K562 (cell line): ENCODE measurements at regions not wholly inside any gene's neighbourhood (a gene's known extent, or its start where the extent isn't known, plus 50 kb on each side); places are given as distances from the start of the nearest gene placed in this dataset.

Experiments used
- ATAC-seq: fragments of 200-7000 bp; cut with Tn5 transposase; 3 replicates; pipeline ENCODE4 v1.9.1; 2020; ENCODE audit warnings: moderate library complexity
- BruUV-seq: library from RNA; stranded (reverse); fragments of 400-500 nt; replicated peaks from 2 replicates; lab custom pipeline; 2021; lab: Mats Ljungman, UMichigan
- CTCF ChIA-PET: fragments of 300-600 bp; formaldehyde crosslinking; extraction: SDS; loops from one replicate; lab custom pipeline; 2021; ENCODE audit warnings: low intra/inter-chr PET ratio; lab: Yijun Ruan, JAX
- POLR2A ChIA-PET: fragments of 300-600, 350-650 bp; sonication (Branson Sonifier 250); formaldehyde crosslinking; extraction: SDS; loops from one replicate; lab custom pipeline; 2021; ENCODE audit warnings: antibody characterized with exemption, inconsistent platforms; lab: Yijun Ruan, JAX
- DNase-seq, 4 experiments: peaks; one replicate each; pipeline versions ENCODE4 v3.0.0 to v3.0.0-alpha.2; 2011 to 2018; ENCODE audit warnings: low spot score in 3 of 4, mixed read lengths in 3 of 4; ENCODE audit errors: extremely low read depth in 1 of 4
- FAIRE-seq: peaks from 2 replicates; lab custom pipeline; 2011; peaks lifted over from hg19 to GRCh38; lab: Jason Lieb, UNC
- H2AFZ ChIP-seq: 2 replicates; pipeline ENCODE4 v1.6.0; 2011; ENCODE audit warnings: low read depth, low read length, control low read depth, inconsistent platforms
- H3K27ac ChIP-seq: fragments of 200-600 bp; 3 replicates; pipeline ENCODE4 v1.8.0; 2011; ENCODE audit warnings: low read depth, mild to moderate bottlenecking, control low read depth, inconsistent platforms, low read length, moderate library complexity, mixed read lengths; ENCODE audit errors: extremely low read depth
- H3K27me3 ChIP-seq, 2 experiments: fragments of 300-600 bp in 1 of 2; 2 replicates in 1 of 2; 3 replicates in 1 of 2; pipeline versions ENCODE4 v1.6.0 to v1.8.0; 2011; ENCODE audit warnings: inconsistent platforms in 2 of 2, low read length in 2 of 2, mild to moderate bottlenecking in 1 of 2, mixed read lengths in 1 of 2, moderate library complexity in 1 of 2; ENCODE audit not compliant: control insufficient read depth in 2 of 2, insufficient read depth in 2 of 2
- H3K36me3 ChIP-seq: fragments of 300-600 bp; 3 replicates; pipeline ENCODE4 v1.8.0; 2011; ENCODE audit warnings: mild to moderate bottlenecking, low read length, inconsistent platforms; ENCODE audit not compliant: control insufficient read depth, insufficient read depth
- H3K4me1 ChIP-seq, 2 experiments: fragments of 200-600 bp in 1 of 2; replicated peaks in 1 of 2; 2 replicates in 1 of 2; 3 replicates in 1 of 2; pipeline versions ENCODE4 v1.5.1 to v1.8.0; 2011; ENCODE audit warnings: inconsistent platforms in 2 of 2, low read length in 2 of 2, mild to moderate bottlenecking in 1 of 2, mixed read lengths in 1 of 2, moderate library complexity in 1 of 2; ENCODE audit not compliant: control insufficient read depth in 2 of 2, insufficient read depth in 2 of 2
- H3K4me2 ChIP-seq: 2 replicates; pipeline ENCODE4 v1.6.1; 2011; ENCODE audit warnings: low read length, control low read depth, inconsistent platforms, mixed read lengths; ENCODE audit not compliant: insufficient read depth
- H3K4me3 ChIP-seq: fragments of 200-600 bp; sonication (generic), shearing (Covaris generic); 2 replicates; pipeline ENCODE4 v1.5.1; 2016; ENCODE audit warnings: control low read depth, inconsistent platforms
- H3K79me2 ChIP-seq: fragments of 200-600 bp; 3 replicates; pipeline ENCODE4 v1.8.0; 2011; ENCODE audit warnings: low read length, inconsistent platforms; ENCODE audit not compliant: control insufficient read depth, insufficient read depth
- H3K9ac ChIP-seq, 2 experiments: 2 replicates each; pipeline versions ENCODE4 v1.6.0 to v1.6.1; 2011; ENCODE audit warnings: low read depth in 2 of 2, low read length in 2 of 2, control low read depth in 1 of 2, inconsistent platforms in 1 of 2, mild to moderate bottlenecking in 1 of 2, mixed read lengths in 1 of 2; ENCODE audit not compliant: insufficient read depth in 1 of 2
- H3K9me1 ChIP-seq: one replicate; pipeline ENCODE4 v1.6.0; 2011; ENCODE audit warnings: inconsistent platforms, mild to moderate bottlenecking, low read length, moderate library complexity; ENCODE audit not compliant: control insufficient read depth, insufficient read depth
- H3K9me3 ChIP-seq: replicated peaks from 2 replicates; pipeline ENCODE4 v1.5.1; 2011; ENCODE audit warnings: low read depth, low read length, inconsistent platforms; ENCODE audit not compliant: control insufficient read depth, insufficient read depth
- H4K20me1 ChIP-seq: replicated peaks from 2 replicates; pipeline ENCODE4 v1.6.1; 2011; ENCODE audit warnings: low read length, inconsistent platforms, mixed read lengths; ENCODE audit not compliant: control insufficient read depth, insufficient read depth
- ILK ChIP-seq: fragments of 450-650 bp; IDR thresholded peaks from 2 replicates; pipeline ENCODE4 v1.6.1; 2016; ENCODE audit warnings: missing genetic modification characterization, low read depth, mild to moderate bottlenecking, missing compliant biosample characterization, moderate library complexity, borderline replicate concordance
- RHOXF2B ChIP-seq: fragments of 250-450 bp; sonication (Bioruptor Pico); conservative IDR thresholded peaks from 2 replicates; pipeline ENCODE4 v1.5.1; 2021
- ZNF212 ChIP-seq: fragments of 450-650 bp; formaldehyde crosslinking; IDR thresholded peaks from 2 replicates; pipeline ENCODE4 v1.4.0; 2020; ENCODE audit warnings: mild to moderate bottlenecking
- ZNF217 ChIP-seq: sonication (generic); formaldehyde crosslinking; IDR thresholded peaks from 2 replicates; pipeline ENCODE4 v1.8.0; 2022; ENCODE audit warnings: mild to moderate bottlenecking, missing genetic modification reagents
- WGBS: fragments of 100-300 bp; shearing (Covaris generic); methylation state at CpG from one replicate; pipeline ENCODE4 v1.1.6; 2016; ENCODE audit warnings: low coverage, mixed read lengths; ENCODE audit not compliant: insufficient coverage; ENCODE audit errors: missing lambda C conversion rate; 5-methylcytosine and 5-hydroxymethylcytosine counted together
- in situ Hi-C: fragments of 300-500 bp; cut with MboI; formaldehyde crosslinking; loops from 4 replicates; pipeline ENCODE4 v1.15.0; 2018; ENCODE audit warnings: inconsistent platforms, mixed read lengths
- intact Hi-C: fragments of 100-400 bp; cut with micrococcal nuclease; formaldehyde crosslinking; loops from 2 replicates; pipeline ENCODE4 v1.14.2; 2022
- TF ChIP-seq, protein P1 (sequence below): sonication (generic); formaldehyde crosslinking; IDR thresholded peaks from 2 replicates; pipeline ENCODE4 v1.9.0; 2022; ENCODE audit warnings: mild to moderate bottlenecking, missing genetic modification reagents
- TF ChIP-seq, protein P2 (sequence below), 2 experiments: fragments of 200-800 bp in 1 of 2; sonication (Bioruptor generic) in 1 of 2; sonication (generic) in 1 of 2; formaldehyde crosslinking in 1 of 2; IDR thresholded peaks in 1 of 2; conservative IDR thresholded peaks in 1 of 2; 2 replicates each; pipeline versions ENCODE4 v1.5.0 to v1.6.1; 2016 to 2020; ENCODE audit warnings: missing compliant biosample characterization in 1 of 2, missing genetic modification characterization in 1 of 2, missing genetic modification reagents in 1 of 2

DNA sequence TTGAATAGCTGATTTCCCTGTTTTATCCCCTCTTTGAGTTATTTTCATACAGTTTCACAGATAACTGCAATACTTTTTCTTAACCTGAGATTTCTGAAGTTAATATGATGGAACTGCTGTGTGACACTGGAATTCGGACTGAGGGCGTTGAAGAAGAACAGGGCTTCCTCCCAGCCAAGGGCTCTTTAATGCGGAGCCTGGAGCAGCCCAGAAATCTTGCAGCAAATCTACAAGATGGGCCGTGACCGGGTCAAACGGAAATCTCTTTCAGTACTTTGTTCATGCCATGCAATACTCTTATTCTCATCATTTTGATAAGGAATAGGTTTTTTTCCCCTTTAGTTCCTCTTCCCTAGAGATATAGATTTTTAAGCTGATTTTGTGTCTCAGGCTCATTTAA, 236.8 kb upstream of the IRX4 start:
- Histone ChIP-seq H3K4me2 (no peak overlapping the region), H3K9ac (no peak overlapping the region), H3K9me3 (no peaks in the 10 kb centered on the region), H3K27me3 (peaks cover under 1 to 3% of the 10 kb centered on the region in 2 experiments; a peak in 2 of 5 replicates), H3K4me1 (no peaks in the 10 kb centered on the region), H3K27ac (no peak overlapping the region), H3K79me2 (no peaks in the 10 kb centered on the region), H3K9me1 (no peaks in the 10 kb centered on the region), H3K4me3 (no peak overlapping the region), H4K20me1 (0 out of 2 replicates have a peak, but pooled peaks cover under 1% of the 10 kb centered on the region), H3K36me3 (no peaks in the 10 kb centered on the region), H2AFZ (no peak overlapping the region)
- POLR2A ChIA-PET, result no interaction called here
- DNase-seq (no peak), ATAC-seq (no peak), FAIRE-seq (no peak)
- 0% methylated on average over 6 of the region's 6 CpGs for WGBS
- in situ Hi-C loops (no loop called here), intact Hi-C loops (no loop called here)
- CTCF ChIA-PET, result no interaction called here
- no TSS peak for BruUV-seq
- TF ChIP-seq ZNF212 (no peak), ILK (tag) (no peak), ZNF217 (CRISPR knock-in tag) (no peak), RHOXF2B (CRISPR knock-in tag) (no peak)
- TF ChIP-seq, protein P1, sequence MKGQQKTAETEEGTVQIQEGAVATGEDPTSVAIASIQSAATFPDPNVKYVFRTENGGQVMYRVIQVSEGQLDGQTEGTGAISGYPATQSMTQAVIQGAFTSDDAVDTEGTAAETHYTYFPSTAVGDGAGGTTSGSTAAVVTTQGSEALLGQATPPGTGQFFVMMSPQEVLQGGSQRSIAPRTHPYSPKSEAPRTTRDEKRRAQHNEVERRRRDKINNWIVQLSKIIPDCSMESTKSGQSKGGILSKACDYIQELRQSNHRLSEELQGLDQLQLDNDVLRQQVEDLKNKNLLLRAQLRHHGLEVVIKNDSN (CRISPR knock-in tag), result no peak
- TF ChIP-seq, protein P2, sequence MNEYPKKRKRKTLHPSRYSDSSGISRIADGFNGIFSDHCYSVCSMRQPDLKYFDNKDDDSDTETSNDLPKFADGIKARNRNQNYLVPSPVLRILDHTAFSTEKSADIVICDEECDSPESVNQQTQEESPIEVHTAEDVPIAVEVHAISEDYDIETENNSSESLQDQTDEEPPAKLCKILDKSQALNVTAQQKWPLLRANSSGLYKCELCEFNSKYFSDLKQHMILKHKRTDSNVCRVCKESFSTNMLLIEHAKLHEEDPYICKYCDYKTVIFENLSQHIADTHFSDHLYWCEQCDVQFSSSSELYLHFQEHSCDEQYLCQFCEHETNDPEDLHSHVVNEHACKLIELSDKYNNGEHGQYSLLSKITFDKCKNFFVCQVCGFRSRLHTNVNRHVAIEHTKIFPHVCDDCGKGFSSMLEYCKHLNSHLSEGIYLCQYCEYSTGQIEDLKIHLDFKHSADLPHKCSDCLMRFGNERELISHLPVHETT (CRISPR knock-in tag; conservative IDR thresholded peaks at IDR 0.05 in 1 of 2, IDR thresholded peaks at IDR 0.05 in 1 of 2), result no peak
